ENCODE measurements at regions not wholly inside any gene's neighbourhood (a gene's known extent, or its start where the extent isn't known, plus 50 kb on each side); places are given as distances from the start of the nearest gene placed in this dataset.

- ATAC-seq (no peak), DNase-seq (no peak)
- no peak overlapping the region for H3K27ac ChIP-seq
- H3K36me3 ChIP-seq: no peaks in the 10 kb centered on the region
- H3K9me3 ChIP-seq: no peaks in the 10 kb centered on the region
- H3K27me3 ChIP-seq: no peaks in the 10 kb centered on the region
- no peak for TF ChIP-seq CTCF (IDR thresholded peaks at IDR 0.05)
- TF ChIP-seq POLR2A (IDR thresholded peaks at IDR 0.05): no peak
- no peak overlapping the region for H3K4me3 ChIP-seq
- intact Hi-C loops (cut with DNase I): no loop called here
- WGBS (ENCODE audit: insufficient coverage, low coverage, low lambda C conversion rate, missing lambda C conversion rate): 26% methylated on average over 1 of the region's 1 CpG
- no peaks in the 10 kb centered on the region for H3K4me1 ChIP-seq
Observed at GRCh38 chr3:147313513-147313912, 92.8 kb downstream of the ZIC4 start.

- WGBS (ENCODE audit: insufficient coverage, low coverage, low lambda C conversion rate, missing lambda C conversion rate): 17% methylated on average over 2 of the region's 2 CpGs
- ATAC-seq (no peak), DNase-seq (no peak)
- TF ChIP-seq POLR2A (IDR thresholded peaks at IDR 0.05) (no peak), CTCF (IDR thresholded peaks at IDR 0.05) (no peak)
- Histone ChIP-seq H3K4me1 (no peaks in the 10 kb centered on the region), H3K27ac (no peak overlapping the region), H3K9me3 (no peaks in the 10 kb centered on the region), H3K27me3 (no peaks in the 10 kb centered on the region), H3K4me3 (no peak overlapping the region), H3K36me3 (no peaks in the 10 kb centered on the region)
- intact Hi-C loops (cut with DNase I): no loop called here
Observed at GRCh38 chr3:147312786-147313280, 93.5 kb downstream of the ZIC4 start.

- Histone ChIP-seq H3K4me3 (no peak overlapping the region), H3K9me3 (no peaks in the 10 kb centered on the region), H3K27ac (no peak overlapping the region), H3K27me3 (no peaks in the 10 kb centered on the region), H3K36me3 (no peaks in the 10 kb centered on the region), H3K4me1 (no peaks in the 10 kb centered on the region)
- intact Hi-C loops (cut with DNase I): no loop called here
- WGBS (ENCODE audit: insufficient coverage, low coverage, low lambda C conversion rate, missing lambda C conversion rate): 34% methylated on average over 2 of the region's 2 CpGs
- no peak for ATAC-seq
- no peak for TF ChIP-seq CTCF (IDR thresholded peaks at IDR 0.05)
- no peak for TF ChIP-seq POLR2A (IDR thresholded peaks at IDR 0.05)
- DNase-seq: no peak
Observed at GRCh38 chr3:147311716-147312115, 94.6 kb downstream of the ZIC4 start.

GRCh38 chr3:147305533-147306250 lies 100.7 kb downstream of the ZIC4 start:
- Histone ChIP-seq H3K4me1 (no peaks in the 10 kb centered on the region), H3K4me3 (no peak overlapping the region), H3K27ac (no peak overlapping the region), H3K27me3 (no peaks in the 10 kb centered on the region), H3K36me3 (no peaks in the 10 kb centered on the region), H3K9me3 (no peaks in the 10 kb centered on the region)
- intact Hi-C loops (cut with DNase I): no loop called here
- no peak for ATAC-seq
- no peak for TF ChIP-seq CTCF (IDR thresholded peaks at IDR 0.05)
- no peak for TF ChIP-seq POLR2A (IDR thresholded peaks at IDR 0.05)
- DNase-seq: no peak

Measured in right lobe of liver (tissue), 6 donors.